HG03025 (cell line): ENCODE measurements at regions not wholly inside any gene's neighbourhood (a gene's known extent, or its start where the extent isn't known, plus 50 kb on each side); places are given as distances from the start of the nearest gene placed in this dataset.
A peak's percentile ranks its signal among the peaks of the same experiment; 100 is the strongest.

Source experiments
- ATAC-seq: cut with Tn5 transposase; IDR thresholded peaks from one replicate; pipeline ENCODE4 v1.9.1; 2021; ENCODE audit warnings: mild to moderate bottlenecking, moderate library complexity; ENCODE audit not compliant: unreplicated experiment, low FRiP score

GRCh38 chr3:189548053-189548452, 83.1 kb upstream of the TP63 start:
- ATAC-seq, result no peak

- no peak for ATAC-seq
Observed at GRCh38 chr3:189551007-189551406, 80.2 kb upstream of the TP63 start.

- no peak for ATAC-seq
Observed at GRCh38 chr3:189554868-189555557, 76.2 kb upstream of the TP63 start.

- ATAC-seq, result no peak
Observed at GRCh38 chr3:189555558-189555881, 75.7 kb upstream of the TP63 start.

- no peak for ATAC-seq
Observed at GRCh38 chr3:189557824-189558223, 73.4 kb upstream of the TP63 start.

GRCh38 chr3:189561256-189561655, 69.9 kb upstream of the TP63 start:
- ATAC-seq, result no peak

GRCh38 chr3:189563853-189564563, 67.2 kb upstream of the TP63 start:
- ATAC-seq, result peak; percentile 79

- ATAC-seq, result no peak
Observed at GRCh38 chr3:189566550-189567130, 64.5 kb upstream of the TP63 start.

- ATAC-seq, result no peak
Observed at GRCh38 chr3:189567322-189567721, 63.9 kb upstream of the TP63 start.

GRCh38 chr3:189567766-189568420, 63.3 kb upstream of the TP63 start:
- ATAC-seq, result no peak

GRCh38 chr3:189568961-189569360, 62.2 kb upstream of the TP63 start:
- no peak for ATAC-seq

- ATAC-seq, result no peak
Observed at GRCh38 chr3:189569473-189569872, 61.7 kb upstream of the TP63 start.

GRCh38 chr3:189570916-189571315, 60.3 kb upstream of the TP63 start:
- peak; percentile 58 for ATAC-seq

- ATAC-seq, result no peak
Observed at GRCh38 chr3:189572249-189572648, 58.9 kb upstream of the TP63 start.

GRCh38 chr3:189573004-189573403, 58.2 kb upstream of the TP63 start:
- ATAC-seq, result peak; percentile 39

GRCh38 chr3:189576486-189576885, 54.7 kb upstream of the TP63 start:
- ATAC-seq, result no peak

GRCh38 chr3:189577050-189577951, 53.9 kb upstream of the TP63 start:
- no peak for ATAC-seq

GRCh38 chr3:189580190-189580589, 51.0 kb upstream of the TP63 start:
- no peak for ATAC-seq
